ENCODE measurements at regions not wholly inside any gene's neighbourhood (a gene's known extent, or its start where the extent isn't known, plus 50 kb on each side); places are given as distances from the start of the nearest gene placed in this dataset.

DNA sequence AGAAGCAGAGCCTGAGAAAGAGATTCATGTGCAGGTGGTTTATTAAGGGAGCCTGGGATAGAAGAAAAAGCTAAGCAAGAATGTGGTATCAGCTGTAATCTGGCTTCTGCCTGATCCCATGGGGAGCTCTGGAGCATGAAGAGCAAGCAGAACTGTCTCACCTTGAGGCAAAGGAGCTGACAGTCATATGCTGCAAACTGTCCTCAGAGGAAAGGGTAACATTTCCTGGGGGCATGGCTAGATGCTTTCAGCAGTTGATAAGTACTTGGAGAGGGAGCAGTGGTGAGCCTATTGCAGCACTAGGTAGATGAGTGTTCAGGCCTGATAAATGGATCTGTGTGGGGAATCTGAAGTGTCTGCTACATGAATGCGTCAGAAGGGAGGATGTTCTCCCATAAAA, 621.5 kb upstream of the BTBD3 start:
- no peak for DNase-seq (ENCODE audit: low read depth)

DNA sequence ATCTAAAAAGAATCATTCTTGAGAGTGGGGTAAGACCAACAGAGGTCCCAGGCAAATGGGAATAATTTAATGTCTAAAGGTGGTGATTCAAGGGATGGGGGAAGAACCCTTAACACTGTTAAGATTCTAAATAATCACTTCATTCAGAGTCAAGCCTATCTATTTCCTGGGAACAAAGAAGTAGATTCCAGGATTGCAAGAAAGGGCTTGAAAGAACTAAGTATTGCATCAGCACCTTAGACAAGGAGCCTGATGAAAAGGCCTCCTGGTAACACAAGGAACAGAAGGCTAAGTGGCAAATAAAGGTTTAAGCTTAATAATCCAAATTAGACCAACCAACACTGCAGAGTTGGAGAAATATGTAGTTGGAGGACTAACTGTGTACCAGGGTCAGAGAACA, 620.7 kb upstream of the BTBD3 start:
- DNase-seq (ENCODE audit: low read depth): no peak

DNA sequence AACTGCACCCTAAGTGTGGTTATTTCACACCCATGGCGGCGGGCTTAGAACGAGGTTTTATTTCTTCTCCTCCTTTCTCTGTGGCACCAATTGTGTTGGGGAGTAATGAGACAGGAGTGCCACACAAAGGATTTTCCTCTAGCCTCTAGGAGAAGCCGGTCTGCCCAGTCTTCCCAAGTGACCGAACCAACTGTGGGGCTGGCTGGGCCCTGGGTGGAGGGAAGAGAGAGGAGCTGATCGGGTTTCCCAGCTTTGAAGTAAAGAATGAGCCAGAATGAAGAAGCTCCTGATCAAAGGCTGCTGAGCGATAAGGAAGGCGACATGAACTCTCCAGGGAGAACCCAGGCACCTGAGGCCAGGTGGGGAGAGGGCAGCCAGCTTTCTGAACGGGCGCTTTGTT, 616.0 kb upstream of the BTBD3 start:
- DNase-seq (ENCODE audit: low read depth): no peak

DNA sequence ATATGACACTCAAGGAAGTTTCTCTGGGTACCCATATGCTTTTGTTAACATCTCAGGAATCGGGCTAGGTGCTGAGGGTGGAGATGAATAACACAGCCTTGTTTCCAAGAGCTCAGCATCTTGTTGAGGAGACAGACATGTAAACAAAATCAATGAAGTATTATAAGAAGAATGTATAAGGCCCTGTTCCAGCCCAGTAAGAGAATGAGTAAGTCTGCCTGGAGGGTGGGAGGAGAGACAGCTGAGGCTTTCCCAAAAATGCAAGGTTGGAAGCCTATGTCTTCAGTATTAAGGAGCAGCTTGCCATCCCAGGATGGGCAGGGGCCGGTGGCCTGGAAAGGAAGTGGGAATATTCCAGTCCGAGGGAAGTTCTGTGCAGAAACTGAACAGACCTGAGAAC, 615.3 kb upstream of the BTBD3 start:
- DNase-seq (ENCODE audit: low read depth): peak; percentile 22

DNA sequence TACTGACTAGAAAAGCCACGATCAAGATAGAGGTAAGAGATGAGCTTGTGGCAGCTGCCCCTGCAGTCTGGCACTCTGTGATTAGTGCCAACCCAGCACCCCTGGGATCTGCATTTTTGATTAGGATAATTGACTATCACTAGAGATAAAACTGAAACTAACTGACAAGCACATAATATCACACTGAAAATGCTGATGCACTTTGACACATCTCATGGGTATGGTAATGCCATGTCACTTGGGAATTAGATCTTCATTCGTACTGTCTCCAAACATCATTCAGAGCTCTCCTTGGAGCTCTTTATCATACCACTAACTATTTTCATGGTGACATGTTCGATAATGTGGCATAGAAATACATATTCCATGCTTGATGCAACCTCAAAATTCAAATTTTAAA, 612.9 kb upstream of the BTBD3 start:
- DNase-seq (ENCODE audit: low read depth): no peak

DNA sequence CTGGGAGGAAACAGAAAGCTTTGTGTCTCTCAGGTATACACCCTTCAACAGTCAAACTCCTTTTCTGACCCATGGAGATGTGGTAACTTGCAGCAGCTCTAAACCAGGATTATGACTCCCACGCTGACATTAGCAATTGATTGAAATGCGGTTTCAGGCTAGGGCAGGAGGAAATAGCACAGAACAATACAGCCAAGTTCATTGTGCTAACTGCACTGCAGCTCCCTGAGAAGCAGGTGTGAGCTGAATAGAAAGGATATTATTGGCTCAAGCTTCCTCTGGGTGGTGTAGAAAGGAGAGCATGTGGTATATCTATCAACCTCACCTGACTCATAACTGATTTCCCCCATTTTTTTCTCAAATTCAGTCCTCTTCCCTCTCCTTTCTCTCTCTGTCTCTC, 612.3 kb upstream of the BTBD3 start:
- DNase-seq (ENCODE audit: low read depth): no peak

DNA sequence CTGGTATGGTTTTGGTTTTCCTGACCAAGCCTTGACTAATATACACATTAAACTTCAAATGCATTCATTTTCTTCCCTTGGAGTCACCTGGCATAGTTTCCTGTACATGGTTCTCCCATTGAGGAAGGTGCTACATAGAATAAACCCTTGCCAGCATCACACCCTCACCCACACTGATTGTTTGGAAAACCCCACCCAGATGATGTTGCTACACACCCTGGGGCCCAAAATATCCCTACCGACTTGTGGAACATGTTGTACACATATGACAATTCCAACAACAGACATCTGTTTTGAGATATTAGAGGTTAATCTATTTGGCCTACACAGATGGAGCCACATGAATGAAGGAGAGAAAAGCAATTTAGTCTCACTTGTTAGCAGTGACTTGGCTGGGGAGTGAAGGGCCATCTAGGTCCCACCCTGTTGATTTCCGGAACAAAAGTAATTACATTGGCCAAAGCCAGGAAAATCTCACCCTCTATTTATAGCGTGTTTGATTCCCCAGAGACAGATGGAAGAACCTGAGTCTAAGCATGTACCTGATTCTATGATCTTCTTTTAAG, 606.0 kb upstream of the BTBD3 start:
- DNase-seq (ENCODE audit: low read depth): no peak

DNA sequence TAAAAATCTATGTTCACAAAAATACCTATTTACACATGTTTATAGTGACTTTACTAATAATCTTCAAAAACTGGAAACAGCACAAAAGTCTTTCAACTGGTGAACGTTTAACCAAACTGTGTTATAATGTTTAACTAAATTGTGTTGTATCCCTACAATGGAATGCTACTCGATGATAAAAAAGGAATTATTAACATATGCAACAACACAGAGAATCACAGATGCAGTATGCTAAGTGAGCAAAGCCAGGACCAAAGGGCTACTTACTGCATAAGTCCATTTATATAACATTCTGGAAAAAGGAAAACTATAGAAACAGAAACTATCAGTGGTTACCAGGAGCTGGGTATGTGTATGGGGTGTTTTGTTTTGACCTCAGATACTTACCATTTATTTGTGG, 602.2 kb upstream of the BTBD3 start:
- DNase-seq (ENCODE audit: low read depth): no peak

DNA sequence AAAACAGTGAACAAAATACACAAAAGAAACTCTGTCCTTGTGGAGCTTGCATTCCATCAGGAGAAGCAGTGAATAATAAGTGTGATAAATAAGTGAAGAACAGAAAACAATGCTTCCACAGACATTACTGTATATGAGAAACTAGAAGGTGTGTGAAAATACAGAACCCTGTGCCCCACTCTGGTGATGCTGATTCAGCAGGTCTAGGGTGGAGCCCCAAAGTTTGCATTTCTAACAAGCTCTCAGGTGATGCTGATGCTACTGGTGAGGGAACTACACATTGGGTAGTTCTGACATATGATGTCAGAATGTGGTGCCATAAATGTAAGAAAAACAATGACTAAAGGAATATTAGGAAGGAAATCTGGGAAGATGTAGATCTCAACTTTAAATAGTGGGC, 601.4 kb upstream of the BTBD3 start:
- DNase-seq (ENCODE audit: low read depth): no peak

DNA sequence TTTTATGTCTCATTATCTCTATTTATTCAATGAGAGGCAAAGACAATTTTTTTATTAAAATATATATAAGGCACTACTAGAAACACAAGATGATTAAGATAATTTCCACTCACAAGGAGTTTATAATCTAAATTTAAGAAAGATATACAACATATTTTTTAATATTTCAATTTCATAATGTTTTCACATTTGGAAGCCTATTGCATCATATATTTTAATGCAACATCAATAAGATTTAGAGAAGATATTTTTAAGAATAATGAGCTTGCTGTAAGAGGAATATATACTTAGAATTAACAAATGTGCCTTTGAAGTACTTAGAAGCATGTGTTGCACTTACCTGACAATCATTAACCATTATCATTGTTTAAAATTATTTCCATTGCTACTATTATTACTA, 597.7 kb upstream of the BTBD3 start:
- DNase-seq (ENCODE audit: low read depth): no peak

DNA sequence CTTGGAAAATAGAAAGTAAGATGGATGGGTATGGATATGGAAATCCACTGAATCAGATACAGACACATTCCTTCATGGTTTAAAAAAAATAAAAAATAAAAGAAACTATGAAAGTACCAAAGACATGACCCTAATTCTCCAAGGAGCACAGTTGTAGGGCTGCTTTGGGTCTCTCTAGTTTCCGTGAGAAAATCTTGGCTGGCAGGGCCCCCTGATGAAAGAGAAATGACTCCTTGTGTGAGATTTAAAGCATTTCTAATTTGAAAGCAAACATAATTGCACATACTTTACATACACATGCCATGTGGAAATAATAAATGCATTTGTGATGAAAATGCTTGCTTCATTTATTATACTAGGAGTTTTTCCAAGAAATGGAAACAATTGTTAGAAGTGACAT, 593.9 kb upstream of the BTBD3 start:
- no peak for DNase-seq (ENCODE audit: low read depth)

DNA sequence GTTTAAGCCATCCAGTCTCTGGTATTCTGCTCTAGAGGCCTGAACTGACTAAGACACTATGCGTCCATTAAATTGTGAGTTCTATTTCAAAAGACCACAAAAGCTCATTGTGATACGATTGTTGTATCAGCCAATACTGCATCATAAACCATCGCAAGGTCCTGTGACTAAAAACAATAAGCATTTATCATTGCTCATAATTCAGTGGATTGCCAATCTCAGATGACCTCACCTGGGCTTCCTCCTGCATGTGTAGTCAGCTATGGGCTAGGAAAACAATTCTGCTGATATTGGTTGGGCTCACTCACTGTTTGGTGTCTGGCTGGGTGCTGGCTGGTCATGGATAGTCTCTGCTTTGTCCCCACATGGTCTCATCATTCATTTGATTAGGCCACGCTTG, 592.7 kb upstream of the BTBD3 start:
- no peak for DNase-seq (ENCODE audit: low read depth)

DNA sequence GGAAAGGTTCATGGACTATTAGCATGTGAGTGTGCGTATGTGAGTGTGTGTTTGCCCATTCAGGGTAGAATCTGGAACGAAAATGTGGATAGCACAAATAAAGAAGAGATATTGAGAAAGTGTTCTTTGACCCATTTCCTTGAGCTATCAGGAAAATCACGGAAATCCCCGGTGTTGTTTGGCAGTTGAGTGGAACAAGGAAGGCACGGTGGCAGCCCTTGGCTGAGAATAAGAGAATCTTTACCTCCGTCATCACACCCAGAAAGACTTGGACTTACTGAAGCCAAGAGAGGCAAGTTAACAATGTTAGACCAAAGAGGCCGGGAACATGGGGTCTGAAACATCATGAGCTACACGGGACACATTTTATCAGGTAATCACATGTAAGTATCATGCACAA, 588.9 kb upstream of the BTBD3 start:
- DNase-seq (ENCODE audit: low read depth): no peak

DNA sequence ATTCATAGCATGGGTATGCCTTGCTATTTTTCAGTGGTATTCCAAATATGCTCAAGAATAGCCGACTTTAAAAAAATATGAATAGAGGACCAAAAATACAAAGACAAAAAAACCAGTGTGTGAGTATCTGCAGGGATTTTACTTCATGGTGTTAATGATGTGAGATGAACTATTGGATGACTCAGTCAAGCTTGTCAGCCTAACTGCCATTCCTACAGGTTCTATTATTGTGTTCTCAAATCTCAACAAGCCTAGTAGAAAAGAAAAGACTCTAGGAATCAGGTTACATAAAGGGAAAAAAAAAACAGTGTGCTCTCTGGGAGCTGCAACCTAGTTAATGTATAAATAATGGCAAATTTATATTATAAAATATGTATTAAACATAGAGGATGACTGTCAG, 588.4 kb upstream of the BTBD3 start:
- no peak for DNase-seq (ENCODE audit: low read depth)

DNA sequence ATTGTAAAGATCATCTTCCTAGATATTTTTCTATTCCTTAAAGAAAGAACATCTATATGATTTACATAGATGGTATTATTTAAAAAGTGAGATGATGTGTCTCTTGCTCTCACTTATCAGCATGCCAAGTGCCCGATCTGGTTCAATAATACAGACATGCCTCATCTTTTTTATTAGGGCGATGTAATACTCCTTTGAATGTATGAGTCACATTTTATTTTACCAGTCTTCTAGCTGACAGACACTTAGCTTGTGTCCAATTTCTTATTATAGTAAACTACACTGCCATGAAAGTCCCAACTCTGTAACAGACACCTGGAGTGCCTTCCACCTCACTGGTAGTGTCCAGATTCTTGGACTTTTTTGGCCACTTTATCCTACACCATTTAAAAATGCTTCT, 586.6 kb upstream of the BTBD3 start:
- peak; percentile 9 for DNase-seq (ENCODE audit: low read depth)

DNA sequence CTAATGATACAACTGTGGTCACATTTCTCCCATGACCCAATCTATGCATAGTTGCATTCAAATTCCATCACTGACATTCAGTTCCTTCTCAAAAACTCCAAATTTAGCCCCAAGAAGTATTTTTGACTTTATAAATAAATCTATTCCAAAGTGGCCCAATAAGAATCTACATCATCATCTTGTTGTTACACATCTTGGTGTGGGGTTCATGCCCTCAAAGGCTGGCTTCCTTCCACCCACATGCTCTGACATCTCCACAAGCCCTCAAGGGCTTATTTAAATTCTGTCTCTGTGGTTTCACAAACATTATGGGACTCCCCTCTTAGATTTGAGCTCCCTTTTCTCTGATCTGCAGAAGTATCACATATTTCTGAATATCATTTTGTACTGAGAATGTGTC, 585.3 kb upstream of the BTBD3 start:
- DNase-seq (ENCODE audit: low read depth): no peak

DNA sequence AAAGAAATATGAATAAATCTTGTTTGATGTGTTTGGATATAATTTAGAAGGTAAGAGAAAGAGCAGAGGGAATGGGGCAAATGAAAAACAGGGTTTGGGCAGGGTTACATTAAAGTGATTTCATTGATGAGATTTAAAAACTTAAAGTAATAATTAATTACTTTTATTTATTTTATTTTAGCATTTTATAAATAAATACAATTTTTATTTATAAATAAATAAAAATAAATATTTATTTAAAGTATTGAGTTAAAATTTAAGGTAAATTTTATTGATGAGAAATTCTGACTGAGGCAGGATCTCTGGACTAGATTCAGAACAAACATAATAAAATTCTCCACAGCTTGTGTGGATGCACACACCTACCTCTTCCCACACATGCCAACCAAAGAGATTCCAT, 584.1 kb upstream of the BTBD3 start:
- DNase-seq (ENCODE audit: low read depth): no peak

DNA sequence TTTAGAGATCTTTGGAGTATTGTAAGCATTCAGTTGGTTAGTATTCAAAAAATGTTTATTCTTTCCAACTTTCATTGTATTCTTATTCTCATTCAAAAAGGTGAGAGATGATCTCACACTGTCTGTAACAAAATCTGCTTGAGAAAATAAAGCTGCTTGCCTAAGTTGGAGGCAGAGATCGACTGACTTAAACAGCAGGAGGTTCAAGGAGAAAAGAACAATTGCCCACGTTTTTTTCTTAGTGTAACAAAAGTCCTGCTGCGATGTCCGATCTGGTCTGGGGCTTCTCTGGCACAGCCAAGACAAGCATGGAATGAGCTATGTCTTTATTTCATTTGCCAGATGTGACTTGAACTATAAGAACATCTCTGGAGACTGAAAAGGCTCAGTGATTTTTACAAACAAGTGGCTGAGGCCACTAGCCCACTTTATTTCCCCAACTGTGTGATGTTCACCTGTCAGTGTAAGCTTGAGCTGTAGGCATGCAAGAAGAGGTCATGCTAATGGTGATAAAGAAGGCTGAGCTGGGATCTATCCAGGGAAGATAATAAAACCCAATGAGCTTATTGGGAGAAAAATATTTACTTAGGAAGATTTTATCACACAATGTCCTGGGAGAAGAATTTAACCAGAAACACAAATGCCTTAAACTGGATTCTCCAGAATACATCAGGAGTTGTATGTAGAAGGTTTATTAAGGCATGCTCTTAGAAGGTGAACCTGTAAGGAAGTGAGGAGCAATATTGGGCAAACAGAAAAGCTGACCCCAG, 580.1 kb upstream of the BTBD3 start:
- DNase-seq (ENCODE audit: low read depth): no peak

DNA sequence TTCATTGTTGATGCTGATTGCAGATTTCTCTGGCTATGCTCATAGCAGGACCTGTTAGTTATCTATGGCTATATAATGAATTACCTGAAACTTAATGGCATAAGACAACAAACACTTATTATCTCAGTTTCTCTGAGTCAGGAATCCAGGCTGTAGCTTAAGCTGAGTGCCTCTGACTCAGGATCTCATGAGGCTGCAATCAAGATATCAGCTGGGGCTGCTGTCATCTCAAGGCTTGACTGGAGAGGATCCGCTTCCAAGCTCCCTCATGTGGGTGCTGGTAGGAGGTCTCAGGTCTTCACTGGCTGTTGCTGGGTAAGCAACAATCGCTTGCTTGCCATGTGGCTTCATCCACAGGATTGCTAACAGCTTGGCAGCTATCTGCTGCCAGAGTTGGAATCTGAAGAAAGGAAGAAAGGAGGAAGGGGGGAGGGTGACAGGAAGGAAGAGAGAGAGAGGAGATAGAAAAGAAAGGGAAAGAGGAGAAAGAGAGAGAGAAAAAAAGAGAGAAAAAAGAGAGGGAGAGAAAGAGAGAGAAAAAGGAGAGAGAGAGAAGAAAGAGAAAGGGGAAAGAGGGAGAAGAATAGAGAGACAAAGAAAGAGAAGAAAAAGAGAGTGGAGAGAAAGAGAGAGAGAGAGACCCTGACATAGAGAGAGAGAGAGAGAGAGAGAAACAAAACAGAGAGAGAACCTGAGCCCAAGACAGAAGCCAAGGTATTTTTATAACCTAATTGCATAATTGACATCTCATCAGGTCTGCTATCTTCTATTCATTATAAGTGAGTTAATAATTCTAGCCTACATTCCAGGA, 579.0 kb upstream of the BTBD3 start:
- DNase-seq (ENCODE audit: low read depth): no peak

DNA sequence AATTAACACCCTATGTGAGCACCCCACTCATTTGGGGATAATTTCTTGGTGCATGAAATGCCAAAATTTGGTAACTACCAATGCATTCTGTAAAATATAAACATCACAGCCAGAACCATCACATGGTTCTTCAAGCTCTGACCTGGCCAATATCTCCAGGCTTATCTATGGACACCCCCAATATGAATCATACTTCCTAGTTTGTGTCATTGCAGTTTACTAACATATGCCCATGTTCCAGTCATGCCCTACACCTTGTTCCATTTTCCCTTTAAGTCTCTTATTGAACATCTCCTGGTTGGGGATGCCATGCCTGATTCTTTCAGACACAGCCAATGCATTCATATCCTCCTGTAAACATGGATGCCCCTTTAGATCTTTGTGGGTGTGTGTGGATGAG, 572.8 kb upstream of the BTBD3 start:
- no peak for DNase-seq (ENCODE audit: low read depth)

DNA sequence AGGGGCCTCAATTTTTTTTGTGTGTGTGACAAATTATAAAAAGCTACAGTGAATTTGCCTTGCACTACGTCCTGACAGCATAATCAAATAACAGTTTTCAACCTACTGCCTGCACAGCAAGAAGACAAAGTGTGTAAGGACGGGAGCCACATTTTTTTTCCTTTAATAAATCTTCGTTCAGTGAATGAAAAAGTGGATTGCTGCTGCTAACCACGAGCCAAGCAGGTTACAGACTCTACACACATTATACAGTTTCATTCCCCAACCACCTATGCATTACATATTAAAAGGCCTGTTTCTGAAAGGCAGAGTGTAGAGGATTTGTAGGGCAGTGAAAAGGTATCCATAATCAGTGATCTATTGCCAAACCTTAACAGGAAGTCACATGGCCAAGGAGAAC, 570.0 kb upstream of the BTBD3 start:
- no peak for DNase-seq (ENCODE audit: low read depth)

DNA sequence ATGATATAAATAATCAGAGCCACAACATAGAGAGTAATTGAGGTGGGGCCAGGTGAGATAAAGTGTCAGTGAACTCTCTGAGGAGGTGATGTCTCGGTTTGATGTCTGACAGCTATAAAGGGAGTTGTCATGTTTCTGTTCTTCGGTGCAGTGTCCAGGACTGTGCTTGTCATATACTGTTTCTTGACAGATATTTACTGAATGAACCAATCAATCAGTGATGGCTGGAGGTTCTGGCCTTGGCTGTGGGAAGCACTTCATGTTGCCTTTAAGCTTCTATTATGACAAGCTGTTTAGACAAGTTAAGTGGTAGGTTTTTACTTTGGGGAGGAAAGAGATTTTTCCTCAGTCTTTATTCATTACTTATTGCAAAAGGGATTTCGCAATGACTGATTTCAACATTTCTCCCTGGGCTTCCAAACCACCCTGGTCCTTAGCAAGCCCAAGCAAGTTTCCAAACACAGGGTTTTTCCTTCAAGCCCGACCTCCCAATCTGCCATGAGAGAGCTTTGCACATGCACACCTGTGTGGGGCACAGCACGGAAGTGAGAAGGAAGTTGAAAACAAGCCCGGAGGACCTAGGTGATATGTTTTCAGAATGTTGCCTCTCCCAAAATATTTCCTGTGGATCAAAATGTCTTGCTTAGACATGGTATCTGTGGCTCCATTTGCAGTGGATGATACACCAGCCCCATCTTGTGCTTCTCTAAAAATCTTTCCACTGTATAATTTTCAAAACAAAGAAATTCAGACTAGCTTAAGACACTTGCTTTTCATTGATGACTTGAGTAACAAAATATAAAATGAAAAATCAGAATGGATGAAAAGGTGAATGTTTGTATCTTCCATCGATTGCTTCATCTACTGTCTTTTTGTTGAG, 567.3 kb upstream of the BTBD3 start:
- DNase-seq (ENCODE audit: low read depth): peak; percentile 10

Data from HS-5 (cell line).